ENCODE measurements at regions not wholly inside any gene's neighbourhood (a gene's known extent, or its start where the extent isn't known, plus 50 kb on each side); places are given as distances from the start of the nearest gene placed in this dataset.

DNA sequence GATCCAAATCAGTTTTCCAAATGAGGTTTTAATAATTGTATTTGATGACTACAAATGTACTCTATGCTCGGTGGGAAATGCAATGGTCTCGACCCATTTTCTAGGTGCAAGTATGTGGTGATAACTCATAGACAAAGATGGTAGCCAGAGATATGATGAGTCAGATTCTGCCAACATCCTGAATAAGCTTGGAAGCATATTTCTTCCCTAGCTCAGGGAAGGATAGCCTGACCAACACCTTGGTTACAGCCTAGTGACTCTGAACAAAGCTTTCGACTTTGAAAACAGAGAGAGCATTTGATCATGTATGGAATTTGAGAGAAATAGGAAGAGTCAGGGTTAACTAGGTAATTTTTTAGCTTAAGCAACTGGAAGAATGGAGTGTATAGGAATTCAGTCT is 128.3 kb upstream of the MYOCD start:
- DNase-seq: no peak

DNA sequence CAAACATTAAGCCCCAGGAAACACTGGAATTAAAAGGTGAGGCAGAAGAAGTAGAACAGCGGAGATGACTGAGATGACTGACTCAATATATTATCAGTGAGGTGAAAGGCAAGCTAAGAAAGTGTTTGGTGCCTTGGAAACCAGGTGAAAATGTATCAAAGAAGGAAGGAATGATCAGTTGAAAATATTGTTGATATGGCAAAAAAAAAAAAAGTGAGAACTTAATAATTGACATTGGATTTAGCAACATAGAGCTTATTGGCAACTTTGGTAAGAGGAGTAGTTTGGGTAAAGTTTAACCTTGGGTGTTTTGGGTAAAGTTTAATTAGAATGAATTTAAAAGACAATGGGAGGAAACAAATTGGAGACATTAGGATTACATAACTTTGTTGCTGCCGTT is 127.7 kb upstream of the MYOCD start:
- no peak for DNase-seq

GRCh38 chr17:12545877-12546513 is 119.7 kb upstream of the MYOCD start:
- DNase-seq: peak; percentile 53

DNA sequence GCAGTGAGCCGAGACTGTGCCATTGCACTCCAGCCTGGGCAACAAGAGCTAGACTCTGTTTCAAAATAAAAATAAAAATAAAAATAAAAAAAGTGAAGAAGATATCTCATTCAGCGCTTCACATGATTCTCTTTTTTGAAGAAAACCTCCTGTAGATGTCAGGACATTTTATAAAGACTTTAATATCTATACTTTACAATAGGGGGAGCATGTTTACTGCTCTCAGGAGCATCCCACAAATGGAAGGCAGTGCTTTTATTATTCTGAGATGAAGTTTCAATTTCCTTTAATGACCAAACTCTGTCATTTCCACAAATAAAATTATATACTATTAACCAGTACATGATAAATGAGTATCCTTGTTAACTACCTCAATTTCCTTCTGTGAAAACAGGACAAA is 118.7 kb upstream of the MYOCD start:
- no peak for DNase-seq

DNA sequence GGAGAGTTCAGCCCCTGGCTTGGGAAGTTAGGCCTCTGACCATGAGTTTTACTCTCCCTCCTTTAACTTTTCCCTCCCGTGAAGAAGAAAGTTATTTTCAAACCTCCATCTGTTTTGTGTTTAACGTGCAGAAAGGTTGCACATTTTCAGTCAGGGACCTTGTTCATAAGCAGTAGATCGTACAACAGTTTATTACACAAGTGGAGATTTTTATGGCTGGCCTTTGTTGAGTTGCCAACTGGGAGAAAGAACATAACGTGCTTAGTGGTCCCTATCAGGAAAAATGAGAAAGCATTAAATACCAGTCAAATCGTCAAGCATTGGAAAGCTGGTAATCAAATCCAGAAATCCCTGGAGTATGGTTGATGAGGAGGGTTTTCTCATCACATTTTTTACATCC is 117.9 kb upstream of the MYOCD start:
- peak; percentile 55 for DNase-seq

GRCh38 chr17:12548558-12548957 is 117.1 kb upstream of the MYOCD start:
- DNase-seq: no peak

GRCh38 chr17:12549499-12550041 is 116.1 kb upstream of the MYOCD start:
- DNase-seq: peak; percentile 84

- peak; percentile 17 for DNase-seq
Measured at GRCh38 chr17:12553625-12554024, 112.1 kb upstream of the MYOCD start.

GRCh38 chr17:12554251-12554650 is 111.4 kb upstream of the MYOCD start:
- DNase-seq: peak; percentile 24

DNA sequence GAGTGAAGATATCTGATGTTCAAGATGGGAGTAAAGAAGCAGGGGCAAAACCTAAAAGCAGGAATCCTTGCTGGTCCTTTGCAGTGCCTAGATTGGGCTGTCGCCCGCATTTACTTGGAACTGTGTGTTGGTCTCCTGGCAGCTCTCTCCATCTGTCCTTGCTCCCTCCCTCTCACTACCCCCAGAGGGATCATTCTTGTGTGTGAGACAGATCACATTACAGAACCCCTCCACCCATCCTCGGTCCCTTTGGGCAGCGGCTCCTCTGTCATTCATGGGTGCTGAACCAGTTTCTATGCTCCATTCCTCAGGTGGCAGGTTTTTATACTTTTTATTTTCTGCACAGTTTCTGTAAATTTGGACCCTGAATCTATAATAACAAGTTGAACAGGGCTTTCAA is 99.4 kb upstream of the MYOCD start:
- DNase-seq: no peak

GRCh38 chr17:12567077-12568053 is 98.3 kb upstream of the MYOCD start:
- DNase-seq: no peak

DNA sequence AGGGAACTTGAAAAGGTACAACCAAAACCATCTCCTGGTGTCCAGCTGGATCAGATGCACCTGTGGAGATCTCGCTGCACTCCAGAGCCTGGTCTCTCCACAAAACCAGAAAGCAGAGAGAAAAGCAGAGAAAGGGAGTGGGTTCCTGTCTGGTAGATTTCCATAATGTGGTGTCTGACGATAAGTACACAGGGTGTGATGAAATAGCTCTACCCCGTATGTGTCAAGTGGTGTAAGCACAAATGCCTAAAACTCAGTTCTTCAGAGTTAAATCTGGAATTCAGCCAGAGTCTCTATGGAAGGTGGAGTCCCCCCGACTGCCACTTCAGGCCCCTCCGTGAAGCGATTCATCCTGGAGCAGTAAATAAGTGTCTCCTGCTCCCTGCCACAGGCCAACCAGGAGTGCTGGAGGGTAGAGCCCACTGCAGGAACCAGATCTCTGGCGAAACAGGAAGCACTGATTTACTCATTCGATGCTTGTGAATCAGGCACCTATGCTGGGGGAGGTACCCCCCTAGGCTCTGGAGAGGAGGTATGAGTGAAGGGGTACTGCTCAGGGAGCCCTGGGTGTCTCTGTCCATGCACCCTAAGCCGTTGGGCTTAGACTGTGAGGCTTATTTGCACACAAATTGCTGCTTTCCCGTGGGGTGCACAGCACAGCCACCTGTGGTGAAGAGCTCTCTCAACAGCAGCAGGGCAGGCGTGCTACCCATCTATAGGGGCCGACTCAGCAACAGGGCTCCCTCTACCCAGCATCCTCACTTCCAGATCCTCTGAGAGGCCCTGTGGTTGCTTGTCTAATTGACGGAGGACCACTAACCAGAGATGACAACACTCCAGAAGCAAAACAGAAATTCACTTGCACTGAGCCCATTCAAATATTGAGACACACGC is 97.1 kb upstream of the MYOCD start:
- no peak for DNase-seq

- DNase-seq: no peak
Measured at GRCh38 chr17:12571606-12572005, 94.1 kb upstream of the MYOCD start.

DNA sequence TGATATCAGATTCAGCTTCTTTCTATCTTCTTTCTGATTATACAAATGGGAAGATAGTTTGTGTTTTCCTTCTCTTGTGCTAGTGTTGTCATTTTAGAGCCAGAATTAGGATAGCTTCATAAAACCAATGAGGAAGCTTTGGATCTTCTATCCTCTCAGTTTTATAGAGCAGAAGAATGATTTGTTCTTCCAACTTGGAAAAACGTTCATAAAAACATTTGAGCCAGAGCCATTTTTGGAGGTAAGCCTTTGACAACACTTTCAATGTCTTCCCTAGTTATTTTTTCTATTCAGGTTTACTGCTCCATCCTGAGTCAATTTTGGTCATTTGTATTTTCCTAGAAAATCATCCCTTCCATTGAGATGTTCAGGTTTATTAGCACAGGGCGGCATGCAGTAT is 91.2 kb upstream of the MYOCD start:
- DNase-seq: no peak

GRCh38 chr17:12575641-12576040 is 90.0 kb upstream of the MYOCD start:
- no peak for DNase-seq

DNA sequence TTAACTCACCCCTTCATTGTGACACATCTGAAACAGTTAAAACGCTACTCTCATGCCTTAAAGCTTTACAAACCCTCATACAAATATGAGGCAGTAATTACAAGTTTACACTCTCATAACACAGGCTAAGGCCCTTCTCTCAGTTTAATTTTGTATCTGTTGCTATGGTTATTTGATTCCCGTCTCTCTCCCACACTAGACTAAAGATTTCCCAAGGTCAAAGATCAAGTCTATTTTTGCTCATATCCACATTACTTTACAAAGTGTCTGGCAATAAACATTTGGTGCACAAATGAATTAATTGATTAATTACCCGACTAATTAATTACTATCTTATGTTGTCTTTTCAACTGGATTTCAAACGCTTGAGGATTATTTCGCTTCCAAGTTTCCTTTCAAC is 86.4 kb upstream of the MYOCD start:
- DNase-seq: no peak

GRCh38 chr17:12580640-12581039 is 85.0 kb upstream of the MYOCD start:
- no peak for DNase-seq

- DNase-seq: no peak
Measured at GRCh38 chr17:12584727-12585126, 81.0 kb upstream of the MYOCD start.

DNA sequence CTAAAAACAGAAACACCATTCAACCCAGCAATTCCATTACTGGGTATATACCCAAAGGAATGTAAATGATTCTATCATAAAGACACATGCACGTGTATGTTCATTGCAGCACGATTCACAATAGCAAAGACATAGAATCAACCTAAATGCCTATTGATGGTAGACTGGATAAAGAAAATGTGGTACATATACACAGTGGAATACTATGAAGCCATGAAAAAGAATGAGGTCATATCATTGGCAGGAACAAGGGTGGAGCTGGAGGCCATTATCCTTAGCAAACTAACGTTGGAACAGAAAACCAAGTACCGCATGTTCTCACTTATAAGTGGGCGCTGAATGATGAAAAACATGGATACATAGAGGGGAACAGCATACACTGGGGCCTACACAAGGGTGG is 77.2 kb upstream of the MYOCD start:
- no peak for DNase-seq

GRCh38 chr17:12590417-12590816 is 75.3 kb upstream of the MYOCD start:
- no peak for DNase-seq

DNA sequence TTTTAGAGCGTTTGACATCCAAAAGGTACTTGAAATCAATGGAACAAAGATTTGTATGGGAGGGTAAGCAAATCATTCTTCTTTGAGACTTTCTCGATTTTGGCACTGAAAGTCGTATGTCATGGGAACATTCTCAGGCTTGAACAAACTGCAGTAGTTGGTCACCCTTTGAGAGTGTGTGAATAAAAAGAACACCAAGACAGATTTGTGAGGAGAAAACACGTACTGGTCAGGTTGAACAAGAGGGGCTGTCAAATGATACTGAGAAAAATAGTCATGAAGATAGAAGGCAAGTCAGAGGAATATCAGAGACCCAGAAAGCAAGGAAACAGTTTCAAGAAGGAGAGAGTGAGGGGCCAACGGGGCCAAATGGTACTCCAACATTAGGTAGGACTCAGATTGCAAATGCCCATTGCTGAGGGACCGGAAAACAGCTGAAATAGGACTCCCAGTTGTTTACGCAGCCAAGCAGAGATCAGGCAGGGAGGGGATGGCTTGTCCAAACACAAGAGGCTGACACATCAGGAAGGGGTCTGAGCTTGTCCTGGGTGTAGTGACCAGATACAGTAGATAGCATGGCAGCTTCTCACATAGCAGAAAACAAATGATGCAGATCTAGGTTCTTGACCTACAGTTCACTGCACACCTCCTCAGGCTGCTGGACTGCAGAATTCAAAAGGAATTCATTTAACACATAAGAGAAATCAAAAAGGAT is 74.5 kb upstream of the MYOCD start:
- no peak for DNase-seq

- DNase-seq: no peak
Measured at GRCh38 chr17:12592941-12593340, 72.7 kb upstream of the MYOCD start.
